K562 (cell line): ENCODE measurements at regions not wholly inside any gene's neighbourhood (a gene's known extent, or its start where the extent isn't known, plus 50 kb on each side); places are given as distances from the start of the nearest gene placed in this dataset.

Source experiments
- CCAR2 ChIP-seq: fragments of 200-400 bp; formaldehyde crosslinking; IDR thresholded peaks from 2 replicates; pipeline ENCODE4 v1.6.1; 2017; ENCODE audit warnings: mild to moderate bottlenecking, low read depth, low read length
- GTF2F1 ChIP-seq: IDR thresholded peaks from 2 replicates; pipeline ENCODE4 v1.6.1; 2011; ENCODE audit warnings: low read depth, low read length, improper control_type of control experiment
- MYC ChIP-seq, 2 experiments: fragments of 250-450 bp in 1 of 2; sonication (Bioruptor Pico) in 1 of 2; IDR thresholded peaks; 2 replicates each; pipeline versions ENCODE4 v1.5.1 to v1.6.1; 2012 to 2021; ENCODE audit warnings: low read depth in 2 of 2, borderline replicate concordance in 1 of 2, improper control_type of control experiment in 1 of 2, low read length in 1 of 2, mild to moderate bottlenecking in 1 of 2, moderate library complexity in 1 of 2
- NCOA6 ChIP-seq: fragments of 450-650 bp; IDR thresholded peaks from 2 replicates; pipeline ENCODE4 v1.6.1; 2017; ENCODE audit warnings: mild to moderate bottlenecking
- RCOR1 ChIP-seq, 2 experiments: IDR thresholded peaks; 2 replicates each; pipeline ENCODE4 v1.6.1; 2012; ENCODE audit warnings: low read depth in 2 of 2, low read length in 2 of 2, borderline replicate concordance in 1 of 2, improper control_type of control experiment in 1 of 2
- SAFB ChIP-seq: fragments of 200-400 bp; formaldehyde crosslinking; IDR thresholded peaks from 2 replicates; pipeline ENCODE4 v1.6.1; 2017; ENCODE audit warnings: low read depth, low read length, borderline replicate concordance
- SMAD2 ChIP-seq: fragments of 150-350 bp; IDR thresholded peaks from 2 replicates; pipeline ENCODE4 v1.6.1; 2014; ENCODE audit warnings: low read depth, mild to moderate bottlenecking, low read length
- SMARCA5 ChIP-seq: fragments of 450-650 bp; IDR thresholded peaks from 2 replicates; pipeline ENCODE4 v1.6.1; 2016
- SUPT5H ChIP-seq: fragments of 450-650 bp; IDR thresholded peaks from 2 replicates; pipeline ENCODE4 v1.6.1; 2016
- TCF7L2 ChIP-seq: fragments of 150-350 bp; IDR thresholded peaks from 2 replicates; pipeline ENCODE4 v1.6.1; 2016; ENCODE audit warnings: low read depth, mild to moderate bottlenecking, low read length, moderate library complexity
- U2AF1 ChIP-seq: fragments of 200-400 bp; formaldehyde crosslinking; optimal IDR thresholded peaks from 2 replicates; pipeline ENCODE3; 2017; ENCODE audit warnings: mild to moderate bottlenecking, low read depth, low read length, moderate library complexity
- USF2 ChIP-seq: sonication (generic); formaldehyde crosslinking; IDR thresholded peaks from 2 replicates; pipeline ENCODE4 v1.5.0; 2020; ENCODE audit warnings: missing genetic modification reagents
- ZNF12 ChIP-seq: sonication (generic); formaldehyde crosslinking; IDR thresholded peaks from 2 replicates; pipeline ENCODE4 v1.4.0; 2020; ENCODE audit warnings: mild to moderate bottlenecking, missing genetic modification reagents
- ZNF780A ChIP-seq: fragments of 250-450 bp; sonication (Bioruptor Pico); IDR thresholded peaks from 2 replicates; pipeline ENCODE4 v1.5.0; 2021; ENCODE audit warnings: mild to moderate bottlenecking
- TF ChIP-seq, protein P1 (sequence below), 2 experiments: fragments of 450-650 bp in 1 of 2; sonication (generic) in 1 of 2; formaldehyde crosslinking in 1 of 2; IDR thresholded peaks; 2 replicates each; pipeline versions ENCODE4 v1.7.1 to v1.9.0; 2016 to 2022; ENCODE audit warnings: inconsistent platforms in 1 of 2, mild to moderate bottlenecking in 1 of 2, missing genetic modification reagents in 1 of 2
- TF ChIP-seq, protein P2 (sequence below): fragments of 450-650 bp; conservative IDR thresholded peaks from 2 replicates; pipeline ENCODE4 v1.6.1; 2016; ENCODE audit warnings: missing genetic modification characterization, low read depth, mild to moderate bottlenecking, control low read depth, missing compliant biosample characterization

GRCh38 chr4:126956184-126956897, 676.4 kb upstream of the INTU start (continued):
- TF ChIP-seq, protein P1, sequence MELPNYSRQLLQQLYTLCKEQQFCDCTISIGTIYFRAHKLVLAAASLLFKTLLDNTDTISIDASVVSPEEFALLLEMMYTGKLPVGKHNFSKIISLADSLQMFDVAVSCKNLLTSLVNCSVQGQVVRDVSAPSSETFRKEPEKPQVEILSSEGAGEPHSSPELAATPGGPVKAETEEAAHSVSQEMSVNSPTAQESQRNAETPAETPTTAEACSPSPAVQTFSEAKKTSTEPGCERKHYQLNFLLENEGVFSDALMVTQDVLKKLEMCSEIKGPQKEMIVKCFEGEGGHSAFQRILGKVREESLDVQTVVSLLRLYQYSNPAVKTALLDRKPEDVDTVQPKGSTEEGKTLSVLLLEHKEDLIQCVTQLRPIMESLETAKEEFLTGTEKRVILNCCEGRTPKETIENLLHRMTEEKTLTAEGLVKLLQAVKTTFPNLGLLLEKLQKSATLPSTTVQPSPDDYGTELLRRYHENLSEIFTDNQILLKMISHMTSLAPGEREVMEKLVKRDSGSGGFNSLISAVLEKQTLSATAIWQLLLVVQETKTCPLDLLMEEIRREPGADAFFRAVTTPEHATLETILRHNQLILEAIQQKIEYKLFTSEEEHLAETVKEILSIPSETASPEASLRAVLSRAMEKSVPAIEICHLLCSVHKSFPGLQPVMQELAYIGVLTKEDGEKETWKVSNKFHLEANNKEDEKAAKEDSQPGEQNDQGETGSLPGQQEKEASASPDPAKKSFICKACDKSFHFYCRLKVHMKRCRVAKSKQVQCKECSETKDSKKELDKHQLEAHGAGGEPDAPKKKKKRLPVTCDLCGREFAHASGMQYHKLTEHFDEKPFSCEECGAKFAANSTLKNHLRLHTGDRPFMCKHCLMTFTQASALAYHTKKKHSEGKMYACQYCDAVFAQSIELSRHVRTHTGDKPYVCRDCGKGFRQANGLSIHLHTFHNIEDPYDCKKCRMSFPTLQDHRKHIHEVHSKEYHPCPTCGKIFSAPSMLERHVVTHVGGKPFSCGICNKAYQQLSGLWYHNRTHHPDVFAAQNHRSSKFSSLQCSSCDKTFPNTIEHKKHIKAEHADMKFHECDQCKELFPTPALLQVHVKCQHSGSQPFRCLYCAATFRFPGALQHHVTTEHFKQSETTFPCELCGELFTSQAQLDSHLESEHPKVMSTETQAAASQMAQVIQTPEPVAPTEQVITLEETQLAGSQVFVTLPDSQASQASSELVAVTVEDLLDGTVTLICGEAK (IDR thresholded peaks at IDR 0.05) = no peak; the same call in 1 of the 2 replicates
- TF ChIP-seq, protein P1 (CRISPR knock-in tag; IDR thresholded peaks at IDR 0.05) = no peak
- TF ChIP-seq, protein P2, sequence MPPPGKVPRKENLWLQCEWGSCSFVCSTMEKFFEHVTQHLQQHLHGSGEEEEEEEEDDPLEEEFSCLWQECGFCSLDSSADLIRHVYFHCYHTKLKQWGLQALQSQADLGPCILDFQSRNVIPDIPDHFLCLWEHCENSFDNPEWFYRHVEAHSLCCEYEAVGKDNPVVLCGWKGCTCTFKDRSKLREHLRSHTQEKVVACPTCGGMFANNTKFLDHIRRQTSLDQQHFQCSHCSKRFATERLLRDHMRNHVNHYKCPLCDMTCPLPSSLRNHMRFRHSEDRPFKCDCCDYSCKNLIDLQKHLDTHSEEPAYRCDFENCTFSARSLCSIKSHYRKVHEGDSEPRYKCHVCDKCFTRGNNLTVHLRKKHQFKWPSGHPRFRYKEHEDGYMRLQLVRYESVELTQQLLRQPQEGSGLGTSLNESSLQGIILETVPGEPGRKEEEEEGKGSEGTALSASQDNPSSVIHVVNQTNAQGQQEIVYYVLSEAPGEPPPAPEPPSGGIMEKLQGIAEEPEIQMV (tag) = no peak
- no peak for TF ChIP-seq SMARCA5
- no peak for TF ChIP-seq GTF2F1
- TF ChIP-seq SMAD2 = no peak
- TF ChIP-seq U2AF1 = no peak
- TF ChIP-seq SUPT5H = peak; percentile 74; the same call in 1 of the 2 replicates
- TF ChIP-seq ZNF12 = no peak
- 0 out of 4 replicates have a peak, but pooled peaks of 1 of the 2 experiments have one; percentile 5 for TF ChIP-seq RCOR1 (IDR thresholded peaks at IDR 0.05; ENCODE audit: borderline replicate concordance in 1 of 2, low read depth in 2 of 2, low read length in 2 of 2)
- peak; percentile 30; the same call in 1 of the 2 replicates for TF ChIP-seq SAFB
- TF ChIP-seq TCF7L2 = no peak
- no peak for TF ChIP-seq CCAR2
- TF ChIP-seq MYC (IDR thresholded peaks at IDR 0.05; ENCODE audit: low read depth, low read length) = peak; percentile 21; the same call in 1 of the 2 replicates
- TF ChIP-seq MYC (CRISPR knock-in tag; IDR thresholded peaks at IDR 0.05; ENCODE audit: borderline replicate concordance, low read depth) = no peak; the same call in 1 of the 2 replicates
- no peak for TF ChIP-seq ZNF780A (CRISPR knock-in tag)
- TF ChIP-seq NCOA6 = no peak
- no peak for TF ChIP-seq USF2 (CRISPR knock-in tag)
